Astrocyte (in vitro differentiated cells and primary cell): ENCODE measurements at regions not wholly inside any gene's neighbourhood (a gene's known extent, or its start where the extent isn't known, plus 50 kb on each side); places are given as distances from the start of the nearest gene placed in this dataset.
A peak's percentile ranks its signal among the peaks of the same experiment; 100 is the strongest.

ENCODE experiments used
- DNase-seq: peaks from one replicate; pipeline ENCODE4 v3.0.0-alpha.2; 2010; ENCODE audit warnings: low read depth
- FAIRE-seq: peaks from 2 replicates; lab custom pipeline; 2011; peaks lifted over from hg19 to GRCh38; lab: Jason Lieb, UNC
- H2AFZ ChIP-seq: 2 replicates; pipeline ENCODE4 v1.6.0; 2012; ENCODE audit warnings: low read depth, low read length, inconsistent platforms
- H3K27ac ChIP-seq: 2 replicates; pipeline ENCODE4 v1.5.1; 2011; ENCODE audit warnings: low read depth, low read length, inconsistent platforms
- H3K27me3 ChIP-seq: 2 replicates; pipeline ENCODE4 v1.6.0; 2011; ENCODE audit warnings: low read length, inconsistent platforms; ENCODE audit not compliant: insufficient read depth
- H3K36me3 ChIP-seq: 2 replicates; pipeline ENCODE4 v1.5.1; 2011; ENCODE audit warnings: low read length, inconsistent platforms; ENCODE audit not compliant: insufficient read depth
- H3K4me1 ChIP-seq: 2 replicates; pipeline ENCODE4 v1.5.1; 2011; ENCODE audit warnings: low read length, inconsistent platforms; ENCODE audit not compliant: insufficient read depth
- H3K4me2 ChIP-seq: 2 replicates; pipeline ENCODE4 v1.6.0; 2012; ENCODE audit warnings: low read length, inconsistent platforms
- H3K4me3 ChIP-seq: 2 replicates; pipeline ENCODE4 v1.5.1; 2011; ENCODE audit warnings: low read depth, mild to moderate bottlenecking, low read length, inconsistent platforms; ENCODE audit not compliant: insufficient read depth
- H3K79me2 ChIP-seq: 2 replicates; pipeline ENCODE4 v1.6.0; 2012; ENCODE audit warnings: mild to moderate bottlenecking, low read length, inconsistent platforms; ENCODE audit not compliant: insufficient read depth
- H3K9ac ChIP-seq: 2 replicates; pipeline ENCODE4 v1.6.0; 2012; ENCODE audit warnings: mild to moderate bottlenecking, low read length, inconsistent platforms
- H3K9me3 ChIP-seq: 2 replicates; pipeline ENCODE4 v1.5.1; 2012; ENCODE audit warnings: low read depth, mild to moderate bottlenecking, low read length, inconsistent platforms; ENCODE audit not compliant: insufficient read depth
- H4K20me1 ChIP-seq: 2 replicates; pipeline ENCODE4 v1.6.0; 2012; ENCODE audit warnings: low read length, inconsistent platforms; ENCODE audit not compliant: insufficient read depth
- H3K27ac Mint-ChIP-seq: one replicate; pipeline ENCODE4 v1.8.0; 2021; ENCODE audit warnings: mild to moderate bottlenecking, mixed read lengths; ENCODE audit not compliant: unreplicated experiment
- H3K27me3 Mint-ChIP-seq: one replicate; pipeline ENCODE4 v1.8.0; 2021; ENCODE audit warnings: low read depth, mixed read lengths; ENCODE audit not compliant: unreplicated experiment
- H3K36me3 Mint-ChIP-seq: one replicate; pipeline ENCODE4 v1.8.0; 2021; ENCODE audit warnings: low read depth, mixed read lengths; ENCODE audit not compliant: unreplicated experiment
- H3K4me1 Mint-ChIP-seq: one replicate; pipeline ENCODE4 v1.8.0; 2021; ENCODE audit warnings: low read depth, mixed read lengths; ENCODE audit not compliant: unreplicated experiment
- H3K4me3 Mint-ChIP-seq: one replicate; pipeline ENCODE4 v1.8.0; 2021; ENCODE audit warnings: mild to moderate bottlenecking, moderate library complexity, mixed read lengths; ENCODE audit not compliant: unreplicated experiment
- H3K9me3 Mint-ChIP-seq: one replicate; pipeline ENCODE4 v1.8.0; 2021; ENCODE audit warnings: mild to moderate bottlenecking, mixed read lengths; ENCODE audit not compliant: unreplicated experiment
- CTCF ChIP-seq: IDR thresholded peaks from 2 replicates; pipeline ENCODE4 v1.5.1; 2011; ENCODE audit warnings: low read depth, mild to moderate bottlenecking, inconsistent platforms, low read length, moderate library complexity; ENCODE audit not compliant: insufficient read depth
- EZH2 ChIP-seq: IDR thresholded peaks from 2 replicates; pipeline ENCODE4 v1.6.1; 2012; ENCODE audit warnings: mild to moderate bottlenecking, low read length, inconsistent platforms; ENCODE audit not compliant: insufficient read depth

DNA sequence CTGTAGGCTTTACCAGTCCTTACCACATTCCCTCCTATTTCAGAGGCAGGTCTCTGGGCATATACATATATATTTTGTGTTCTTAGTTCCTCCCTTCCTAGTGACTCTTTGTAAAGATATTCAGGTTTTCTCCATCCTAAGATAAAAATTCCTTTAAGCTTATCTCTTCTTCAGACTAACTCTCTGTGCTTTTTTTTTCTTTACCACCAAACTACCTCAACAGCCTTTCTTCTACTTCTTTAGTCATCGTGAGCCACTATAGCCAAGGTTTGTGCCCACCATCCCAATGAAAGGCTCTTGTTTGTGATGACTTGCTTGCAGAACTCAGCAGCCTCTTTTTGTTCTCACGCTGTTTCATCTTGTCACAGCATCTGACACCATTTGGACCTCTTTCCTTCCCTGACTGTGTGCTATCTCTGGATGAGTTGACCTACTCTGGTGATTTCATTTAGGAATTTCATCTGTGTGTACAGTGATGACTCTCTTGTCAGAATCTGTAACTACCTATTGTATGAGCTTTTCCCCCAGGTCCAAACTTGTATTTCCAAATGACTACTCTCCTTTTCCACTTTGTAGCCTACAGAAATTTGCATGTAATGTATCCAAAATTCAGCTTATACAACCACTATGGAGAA lies 59.0 kb upstream of the MACF1 start:
- Mint-ChIP-seq H3K4me3 (peak overlapping the region; percentile 10), H3K27me3 (no peaks in the 10 kb centered on the region), H3K36me3 (peaks cover 2% of the 10 kb centered on the region), H3K27ac (peak overlapping the region; percentile 21), H3K4me1 (peaks cover 63% of the 10 kb centered on the region), H3K9me3 (no peaks in the 10 kb centered on the region)
- Histone ChIP-seq H3K79me2 (peaks cover 95% of the 10 kb centered on the region), H3K4me2 (peak overlapping the region; percentile 54), H3K4me1 (peaks cover 31% of the 10 kb centered on the region), H3K9ac (no peak overlapping the region), H3K4me3 (no peak overlapping the region), H3K27ac (peak overlapping the region; percentile 43), H3K36me3 (peaks cover under 1% of the 10 kb centered on the region), H3K27me3 (no peaks in the 10 kb centered on the region), H4K20me1 (peaks cover 85% of the 10 kb centered on the region), H2AFZ (no peak overlapping the region), H3K9me3 (no peaks in the 10 kb centered on the region)
- TF ChIP-seq EZH2 (no peak), CTCF (no peak)
- DNase-seq (peak; percentile 70), FAIRE-seq (no peak)

DNA sequence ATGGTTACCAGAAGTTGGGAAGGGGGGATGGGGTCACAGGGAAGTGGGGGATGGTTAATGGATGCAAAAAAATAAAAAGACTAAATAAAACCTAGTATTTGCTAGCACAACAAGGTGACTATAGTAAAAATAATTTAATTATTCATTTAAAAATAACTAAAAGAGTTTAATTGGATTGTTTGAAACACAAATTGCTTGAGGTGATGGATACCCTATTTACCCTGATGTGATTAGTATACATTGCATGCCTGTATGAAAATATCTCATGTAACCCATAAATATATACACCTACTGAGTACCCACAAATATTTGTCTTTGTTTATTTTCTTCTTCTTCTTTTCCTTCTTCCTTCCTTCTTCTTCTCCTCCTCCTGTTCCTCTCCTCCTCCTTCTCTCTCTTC lies 57.8 kb upstream of the MACF1 start:
- H3K27me3 Mint-ChIP-seq = no peaks in the 10 kb centered on the region
- no peaks in the 10 kb centered on the region for H3K36me3 ChIP-seq
- no peak for TF ChIP-seq EZH2
- TF ChIP-seq CTCF = no peak
- H3K4me3 Mint-ChIP-seq = no peak overlapping the region
- no peaks in the 10 kb centered on the region for H3K9me3 ChIP-seq
- H3K4me3 ChIP-seq = no peak overlapping the region
- peaks cover 26% of the 10 kb centered on the region for H3K4me1 ChIP-seq
- peaks cover 67% of the 10 kb centered on the region for H3K4me1 Mint-ChIP-seq
- peaks cover 2% of the 10 kb centered on the region for H3K36me3 Mint-ChIP-seq
- peaks cover 86% of the 10 kb centered on the region for H4K20me1 ChIP-seq
- no peak overlapping the region for H3K9ac ChIP-seq
- DNase-seq (no peak), FAIRE-seq (no peak)
- no peak overlapping the region for H3K4me2 ChIP-seq
- no peaks in the 10 kb centered on the region for H3K27me3 ChIP-seq
- H3K79me2 ChIP-seq = peaks cover 97% of the 10 kb centered on the region
- H2AFZ ChIP-seq = no peak overlapping the region
- H3K27ac Mint-ChIP-seq = peak overlapping the region; percentile 21
- no peaks in the 10 kb centered on the region for H3K9me3 Mint-ChIP-seq
- no peak overlapping the region for H3K27ac ChIP-seq
